ENCODE measurements at regions not wholly inside any gene's neighbourhood (a gene's known extent, or its start where the extent isn't known, plus 50 kb on each side); places are given as distances from the start of the nearest gene placed in this dataset.

DNA sequence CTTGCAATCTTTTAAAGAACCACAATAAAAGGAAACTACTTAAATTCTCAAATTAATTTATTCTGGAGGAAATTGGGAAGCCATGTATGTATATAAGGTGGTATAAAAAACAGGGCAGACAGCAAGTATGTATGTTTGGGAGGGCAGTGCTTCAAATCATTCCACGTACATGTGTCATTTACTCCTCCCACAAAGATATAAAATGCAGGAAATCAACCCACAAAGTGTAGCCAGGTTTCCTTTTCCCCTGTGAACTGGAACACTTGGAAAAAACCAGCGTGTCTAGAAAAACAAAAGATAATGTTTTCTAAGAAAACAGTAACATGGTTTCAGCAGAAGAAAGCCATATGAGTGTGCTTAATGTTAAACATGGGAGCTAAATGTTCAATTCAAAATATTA is 156.7 kb upstream of the FAM47A start:
- TF ChIP-seq POLR2AphosphoS5 (IDR thresholded peaks at IDR 0.05), result no peak
- TF ChIP-seq, protein P1, sequence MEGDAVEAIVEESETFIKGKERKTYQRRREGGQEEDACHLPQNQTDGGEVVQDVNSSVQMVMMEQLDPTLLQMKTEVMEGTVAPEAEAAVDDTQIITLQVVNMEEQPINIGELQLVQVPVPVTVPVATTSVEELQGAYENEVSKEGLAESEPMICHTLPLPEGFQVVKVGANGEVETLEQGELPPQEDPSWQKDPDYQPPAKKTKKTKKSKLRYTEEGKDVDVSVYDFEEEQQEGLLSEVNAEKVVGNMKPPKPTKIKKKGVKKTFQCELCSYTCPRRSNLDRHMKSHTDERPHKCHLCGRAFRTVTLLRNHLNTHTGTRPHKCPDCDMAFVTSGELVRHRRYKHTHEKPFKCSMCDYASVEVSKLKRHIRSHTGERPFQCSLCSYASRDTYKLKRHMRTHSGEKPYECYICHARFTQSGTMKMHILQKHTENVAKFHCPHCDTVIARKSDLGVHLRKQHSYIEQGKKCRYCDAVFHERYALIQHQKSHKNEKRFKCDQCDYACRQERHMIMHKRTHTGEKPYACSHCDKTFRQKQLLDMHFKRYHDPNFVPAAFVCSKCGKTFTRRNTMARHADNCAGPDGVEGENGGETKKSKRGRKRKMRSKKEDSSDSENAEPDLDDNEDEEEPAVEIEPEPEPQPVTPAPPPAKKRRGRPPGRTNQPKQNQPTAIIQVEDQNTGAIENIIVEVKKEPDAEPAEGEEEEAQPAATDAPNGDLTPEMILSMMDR (IDR thresholded peaks at IDR 0.05), result no peak
- no peak for TF ChIP-seq POLR2A (IDR thresholded peaks at IDR 0.05)

Data from prostate gland (tissue), 2 donors.